PC-3 (cell line): ENCODE measurements at regions not wholly inside any gene's neighbourhood (a gene's known extent, or its start where the extent isn't known, plus 50 kb on each side); places are given as distances from the start of the nearest gene placed in this dataset.

ENCODE experiments used
- ATAC-seq: fragments of 200-7000 bp; cut with Tn5 transposase; 2 replicates; pipeline ENCODE4 v1.9.1; 2020; ENCODE audit warnings: mild to moderate bottlenecking, moderate library complexity
- BruUV-seq: library from RNA; stranded (reverse); fragments of 400-500 nt; replicated peaks from 2 replicates; lab custom pipeline; 2021; lab: Mats Ljungman, UMichigan
- CTCF ChIA-PET: fragments of 300-600 bp; sonication (Branson Sonifier 250); formaldehyde crosslinking; loops from one replicate; lab custom pipeline; 2022; ENCODE audit warnings: antibody characterized with exemption; lab: Charles Lee
- POLR2A ChIA-PET: fragments of 300-600 bp; sonication (Branson Sonifier 250); formaldehyde crosslinking; loops from one replicate; lab custom pipeline; 2022; ENCODE audit warnings: antibody characterized with exemption; ENCODE audit not compliant: unreplicated experiment; lab: Charles Lee
- DNase-seq: peaks from one replicate; pipeline ENCODE4 v3.0.0-alpha.2; 2015
- H2AFZ ChIP-seq: fragments of 300-600 bp; sonication (generic); 2 replicates; pipeline ENCODE4 v1.6.0; 2016; ENCODE audit warnings: antibody characterized with exemption, low read length
- H3F3A ChIP-seq: fragments of 300-600 bp; sonication (generic); one replicate; pipeline ENCODE4 v1.6.0; 2017; ENCODE audit warnings: antibody characterized with exemption, low read length, control low read depth, mild to moderate bottlenecking; ENCODE audit not compliant: unreplicated experiment
- H3K27ac ChIP-seq: fragments of 300-600 bp; sonication (generic); 2 replicates; pipeline ENCODE4 v1.5.1; 2016; ENCODE audit warnings: mild to moderate bottlenecking, low read length
- H3K27me3 ChIP-seq: fragments of 300-600 bp; sonication (generic); 2 replicates; pipeline ENCODE4 v1.6.1; 2016; ENCODE audit warnings: low read length, mixed read lengths
- H3K36me3 ChIP-seq: fragments of 300-600 bp; sonication (generic); 2 replicates; pipeline ENCODE4 v1.6.1; 2016; ENCODE audit warnings: low read depth, mixed run types, low read length, mixed read lengths
- H3K4me1 ChIP-seq: fragments of 300-600 bp; sonication (generic); 2 replicates; pipeline ENCODE4 v1.5.1; 2016; ENCODE audit warnings: low read length; ENCODE audit not compliant: insufficient read depth
- H3K4me2 ChIP-seq: fragments of 300-600 bp; sonication (generic); 2 replicates; pipeline ENCODE4 v1.6.0; 2016; ENCODE audit warnings: low read length
- H3K4me3 ChIP-seq: fragments of 300-600 bp; sonication (generic); 2 replicates; pipeline ENCODE4 v1.5.1; 2016; ENCODE audit warnings: mild to moderate bottlenecking, low read length, mixed read lengths
- H3K79me2 ChIP-seq: fragments of 300-600 bp; sonication (generic); 2 replicates; pipeline ENCODE4 v1.6.1; 2017; ENCODE audit warnings: low read length, mixed read lengths
- H3K9ac ChIP-seq: fragments of 300-600 bp; sonication (generic); 2 replicates; pipeline ENCODE4 v1.6.0; 2016; ENCODE audit warnings: mild to moderate bottlenecking, low read length
- H3K9me2 ChIP-seq: fragments of 300-600 bp; sonication (generic); replicated peaks from 2 replicates; pipeline ENCODE4 v1.6.1; 2016; ENCODE audit warnings: mixed run types, low read length, mixed read lengths
- H3K9me3 ChIP-seq: fragments of 300-600 bp; sonication (generic); 2 replicates; pipeline ENCODE4 v1.6.1; 2016; ENCODE audit warnings: low read length, mixed read lengths
- H4K20me1 ChIP-seq: fragments of 300-600 bp; sonication (generic); 2 replicates; pipeline ENCODE4 v1.6.1; 2016; ENCODE audit warnings: low read length, mixed read lengths
- CTCF ChIP-seq: fragments of 300-600 bp; sonication (generic); conservative IDR thresholded peaks from 2 replicates; pipeline ENCODE4 v1.5.1; 2017; ENCODE audit warnings: antibody characterized with exemption, low read depth, mild to moderate bottlenecking, low read length
- EZH2 ChIP-seq: fragments of 300-600 bp; sonication (generic); IDR thresholded peaks from one replicate; pipeline ENCODE4 v1.6.1; 2017; ENCODE audit warnings: antibody characterized with exemption, mild to moderate bottlenecking, low read length; ENCODE audit not compliant: unreplicated experiment
- EZH2phosphoT487 ChIP-seq: fragments of 300-600 bp; sonication (generic); IDR thresholded peaks from 2 replicates; pipeline ENCODE4 v1.6.1; 2018; ENCODE audit warnings: mild to moderate bottlenecking, antibody characterized with exemption, low read length, borderline replicate concordance
- intact Hi-C: fragments of 100-400 bp; cut with micrococcal nuclease; formaldehyde crosslinking; loops from 2 replicates; pipeline ENCODE4 v1.9.0; 2023

- Histone ChIP-seq H3K27me3 (no peaks in the 10 kb centered on the region), H2AFZ (no peak overlapping the region)
Measured at GRCh38 chr2:172153156-172153555, 50.5 kb upstream of the DLX2 start.

GRCh38 chr2:172153757-172154156, 51.1 kb upstream of the DLX2 start:
- no peak for ATAC-seq
- Histone ChIP-seq H2AFZ (no peak overlapping the region), H3F3A (no peaks in the 10 kb centered on the region), H3K9me3 (no peaks in the 10 kb centered on the region), H3K4me2 (no peak overlapping the region), H3K27me3 (no peaks in the 10 kb centered on the region), H3K36me3 (no peaks in the 10 kb centered on the region), H3K9me2 (no peaks in the 10 kb centered on the region), H3K4me3 (no peak overlapping the region), H4K20me1 (no peaks in the 10 kb centered on the region), H3K4me1 (no peaks in the 10 kb centered on the region), H3K9ac (no peak overlapping the region), H3K79me2 (no peaks in the 10 kb centered on the region), H3K27ac (no peak overlapping the region)
- POLR2A ChIA-PET: no interaction called here
- intact Hi-C loops: no loop called here
- TF ChIP-seq EZH2phosphoT487 (no peak), EZH2 (no peak)
- DNase-seq: no peak
- no TSS peak for BruUV-seq
- CTCF ChIA-PET: no interaction called here

More at GRCh38 chr2:172153156-172153555, 50.5 kb upstream of the DLX2 start:
- DNase-seq (no peak), ATAC-seq (no peak)
- Histone ChIP-seq H3F3A (no peaks in the 10 kb centered on the region), H3K4me2 (no peak overlapping the region), H3K4me3 (no peak overlapping the region), H3K79me2 (no peaks in the 10 kb centered on the region), H3K36me3 (no peaks in the 10 kb centered on the region), H3K9me3 (no peaks in the 10 kb centered on the region), H3K4me1 (no peaks in the 10 kb centered on the region), H3K27ac (no peak overlapping the region), H3K9ac (no peak overlapping the region), H3K9me2 (no peaks in the 10 kb centered on the region), H4K20me1 (no peaks in the 10 kb centered on the region)
- intact Hi-C loops: no loop called here
- TF ChIP-seq CTCF (no peak), EZH2 (no peak)
- POLR2A ChIA-PET: no interaction called here
- CTCF ChIA-PET: no interaction called here
- BruUV-seq: no TSS peak

GRCh38 chr2:172155752-172156151, 53.1 kb upstream of the DLX2 start:
- Histone ChIP-seq H3K9me2 (no peaks in the 10 kb centered on the region), H4K20me1 (no peaks in the 10 kb centered on the region), H3K36me3 (no peaks in the 10 kb centered on the region), H3K4me3 (no peak overlapping the region), H3K9me3 (peaks cover 1% of the 10 kb centered on the region; the same call in 1 of the 2 replicates), H3K9ac (no peak overlapping the region), H3K4me1 (no peaks in the 10 kb centered on the region), H2AFZ (no peak overlapping the region), H3K27ac (no peak overlapping the region), H3K27me3 (no peaks in the 10 kb centered on the region), H3K4me2 (no peak overlapping the region), H3K79me2 (no peaks in the 10 kb centered on the region), H3F3A (no peaks in the 10 kb centered on the region)
- no peak for DNase-seq
- intact Hi-C loops: no loop called here
- BruUV-seq: no TSS peak
- TF ChIP-seq EZH2 (no peak), EZH2phosphoT487 (no peak)
- CTCF ChIA-PET: no interaction called here
- POLR2A ChIA-PET: no interaction called here
- no peak for ATAC-seq

GRCh38 chr2:172160839-172161238, 58.1 kb upstream of the DLX2 start:
- Histone ChIP-seq H3K4me1 (no peaks in the 10 kb centered on the region), H3K9me2 (no peaks in the 10 kb centered on the region), H3K27ac (no peak overlapping the region), H3F3A (no peaks in the 10 kb centered on the region), H3K36me3 (no peaks in the 10 kb centered on the region), H3K9me3 (peaks cover 6% of the 10 kb centered on the region; the same call in 1 of the 2 replicates), H4K20me1 (no peaks in the 10 kb centered on the region), H3K4me2 (no peak overlapping the region), H3K9ac (no peak overlapping the region), H3K4me3 (no peak overlapping the region), H3K79me2 (no peaks in the 10 kb centered on the region), H3K27me3 (no peaks in the 10 kb centered on the region), H2AFZ (no peak overlapping the region)
- BruUV-seq: no TSS peak
- ChIA-PET CTCF (no interaction called here), POLR2A (interaction anchor here (0.6 kb wide), 1 partner anchor 25 kb away, joined by 3 read pairs; no protein-coding TSS in a partner anchor)
- no peak for ATAC-seq
- no peak for TF ChIP-seq EZH2phosphoT487
- TF ChIP-seq CTCF: no peak
- no peak for TF ChIP-seq EZH2
- DNase-seq: no peak
- intact Hi-C loops: no loop called here
